Smooth muscle cell of the brain vasculature (primary cell): ENCODE measurements at regions not wholly inside any gene's neighbourhood (a gene's known extent, or its start where the extent isn't known, plus 50 kb on each side); places are given as distances from the start of the nearest gene placed in this dataset.

ENCODE experiments used
- DNase-seq: peaks from one replicate; pipeline ENCODE4 v3.0.0-alpha.2; 2012; ENCODE audit warnings: low read depth, low spot score

GRCh38 chr4:116872941-116873340 is 212.4 kb downstream of the TRAM1L1 start:
- no peak for DNase-seq

- no peak for DNase-seq
These were observed 213.1 kb downstream of the TRAM1L1 start for GRCh38 chr4:116872308-116872707.

- DNase-seq, result no peak
These were observed 214.7 kb downstream of the TRAM1L1 start for GRCh38 chr4:116870686-116871085.

GRCh38 chr4:116866106-116866505 is 219.3 kb downstream of the TRAM1L1 start:
- no peak for DNase-seq

GRCh38 chr4:116862592-116862991 is 222.8 kb downstream of the TRAM1L1 start:
- no peak for DNase-seq

- no peak for DNase-seq
These were observed 224.5 kb downstream of the TRAM1L1 start for GRCh38 chr4:116860891-116861290.

GRCh38 chr4:116849620-116850019 is 235.8 kb downstream of the TRAM1L1 start:
- no peak for DNase-seq

- DNase-seq, result no peak
These were observed 237.8 kb downstream of the TRAM1L1 start for GRCh38 chr4:116847616-116848015.

- peak; percentile 1 for DNase-seq
These were observed 245.6 kb downstream of the TRAM1L1 start for GRCh38 chr4:116839826-116840225.

- no peak for DNase-seq
These were observed 246.8 kb downstream of the TRAM1L1 start for GRCh38 chr4:116838609-116839008.

GRCh38 chr4:116829187-116829586 is 256.2 kb downstream of the TRAM1L1 start:
- no peak for DNase-seq

GRCh38 chr4:116824172-116824571 is 261.2 kb downstream of the TRAM1L1 start:
- DNase-seq, result no peak

GRCh38 chr4:116811730-116812129 is 273.6 kb downstream of the TRAM1L1 start:
- DNase-seq, result no peak

GRCh38 chr4:116796022-116796421 is 289.4 kb downstream of the TRAM1L1 start:
- no peak for DNase-seq

- no peak for DNase-seq
These were observed 296.7 kb downstream of the TRAM1L1 start for GRCh38 chr4:116788723-116789122.

- DNase-seq, result no peak
These were observed 330.3 kb downstream of the TRAM1L1 start for GRCh38 chr4:116755051-116755450.

GRCh38 chr4:116752027-116752426 is 333.3 kb downstream of the TRAM1L1 start:
- DNase-seq, result no peak

GRCh38 chr4:116736756-116737155 is 348.6 kb downstream of the TRAM1L1 start:
- no peak for DNase-seq

- no peak for DNase-seq
These were observed 351.2 kb downstream of the TRAM1L1 start for GRCh38 chr4:116734178-116734577.

- DNase-seq, result no peak
These were observed 352.0 kb downstream of the TRAM1L1 start for GRCh38 chr4:116733370-116733769.

- DNase-seq, result no peak
These were observed 358.9 kb downstream of the TRAM1L1 start for GRCh38 chr4:116726523-116726922.

- no peak for DNase-seq
These were observed 361.1 kb downstream of the TRAM1L1 start for GRCh38 chr4:116724249-116724648.

GRCh38 chr4:116705466-116705865 is 379.9 kb downstream of the TRAM1L1 start:
- no peak for DNase-seq

- no peak for DNase-seq
These were observed 382.4 kb downstream of the TRAM1L1 start for GRCh38 chr4:116702949-116703348.

- no peak for DNase-seq
These were observed 396.8 kb downstream of the TRAM1L1 start for GRCh38 chr4:116688536-116688935.
